ENCODE measurements at regions not wholly inside any gene's neighbourhood (a gene's known extent, or its start where the extent isn't known, plus 50 kb on each side); places are given as distances from the start of the nearest gene placed in this dataset.

DNA sequence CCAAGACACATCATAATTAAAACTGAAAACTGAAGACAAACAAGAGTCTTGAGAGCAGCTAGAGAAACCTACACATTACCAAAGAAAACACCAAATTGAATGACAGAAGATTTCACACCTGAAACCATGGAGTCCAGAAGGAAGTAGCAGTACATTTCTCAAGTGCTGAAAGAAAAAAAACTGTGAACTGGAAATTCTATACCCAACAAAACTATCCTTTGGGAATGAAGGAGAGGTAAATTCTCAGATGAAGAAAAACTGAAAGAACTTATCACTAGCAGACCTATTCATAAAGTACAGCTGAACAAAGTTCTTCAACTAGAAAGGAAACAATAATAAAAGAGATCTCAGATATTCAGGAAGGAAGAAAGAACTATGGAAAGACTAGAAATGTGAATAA, 198.7 kb upstream of the ZNF507 start:
- Histone ChIP-seq H3K9me3 (ENCODE audit: control insufficient read depth in 4 of 4, insufficient read depth in 3 of 4, low read length in 3 of 4) (peaks cover 0 to 11% (median 9%) of the 10 kb centered on the region in 4 donors), H3K4me1 (ENCODE audit: control insufficient read depth in 5 of 5, insufficient read depth in 5 of 5, low read length in 5 of 5) (no peaks in the 10 kb centered on the region), H3K27ac (ENCODE audit: low read depth in 1 of 2, low read length in 1 of 2) (no peak overlapping the region), H3K36me3 (ENCODE audit: control insufficient read depth in 4 of 4, insufficient read depth in 4 of 4, low read length in 4 of 4) (no peaks in the 10 kb centered on the region), H3K4me3 (no peak overlapping the region), H3K27me3 (ENCODE audit: control insufficient read depth in 3 of 3, insufficient read depth in 3 of 3, low read length in 2 of 3) (no peaks in the 10 kb centered on the region), H3K9ac (ENCODE audit: insufficient read depth in 1 of 2, low read length in 2 of 2) (no peak overlapping the region)
- DNase-seq, result no peak
- ATAC-seq (ENCODE audit: insufficient read depth, low FRiP score), result no peak
- TF ChIP-seq, protein P1, sequence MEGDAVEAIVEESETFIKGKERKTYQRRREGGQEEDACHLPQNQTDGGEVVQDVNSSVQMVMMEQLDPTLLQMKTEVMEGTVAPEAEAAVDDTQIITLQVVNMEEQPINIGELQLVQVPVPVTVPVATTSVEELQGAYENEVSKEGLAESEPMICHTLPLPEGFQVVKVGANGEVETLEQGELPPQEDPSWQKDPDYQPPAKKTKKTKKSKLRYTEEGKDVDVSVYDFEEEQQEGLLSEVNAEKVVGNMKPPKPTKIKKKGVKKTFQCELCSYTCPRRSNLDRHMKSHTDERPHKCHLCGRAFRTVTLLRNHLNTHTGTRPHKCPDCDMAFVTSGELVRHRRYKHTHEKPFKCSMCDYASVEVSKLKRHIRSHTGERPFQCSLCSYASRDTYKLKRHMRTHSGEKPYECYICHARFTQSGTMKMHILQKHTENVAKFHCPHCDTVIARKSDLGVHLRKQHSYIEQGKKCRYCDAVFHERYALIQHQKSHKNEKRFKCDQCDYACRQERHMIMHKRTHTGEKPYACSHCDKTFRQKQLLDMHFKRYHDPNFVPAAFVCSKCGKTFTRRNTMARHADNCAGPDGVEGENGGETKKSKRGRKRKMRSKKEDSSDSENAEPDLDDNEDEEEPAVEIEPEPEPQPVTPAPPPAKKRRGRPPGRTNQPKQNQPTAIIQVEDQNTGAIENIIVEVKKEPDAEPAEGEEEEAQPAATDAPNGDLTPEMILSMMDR (IDR thresholded peaks at IDR 0.05; ENCODE audit: control extremely low read depth, extremely low read depth), result no peak

- TF ChIP-seq, protein P1 (IDR thresholded peaks at IDR 0.05; ENCODE audit: control extremely low read depth, extremely low read depth), result no peak
Observed at GRCh38 chr19:32150605-32151004, 194.8 kb upstream of the ZNF507 start.

GRCh38 chr19:32154418-32154817, 191.0 kb upstream of the ZNF507 start:
- Histone ChIP-seq H3K4me1 (ENCODE audit: control insufficient read depth in 5 of 5, insufficient read depth in 5 of 5, low read length in 5 of 5) (no peaks in the 10 kb centered on the region), H3K27me3 (ENCODE audit: control insufficient read depth in 3 of 3, insufficient read depth in 3 of 3, low read length in 2 of 3) (no peaks in the 10 kb centered on the region), H3K9ac (ENCODE audit: insufficient read depth in 1 of 2, low read length in 2 of 2) (no peak overlapping the region), H3K4me3 (no peak overlapping the region), H3K9me3 (ENCODE audit: control insufficient read depth in 4 of 4, insufficient read depth in 3 of 4, low read length in 3 of 4) (peaks cover 0 to 3% (median 0%) of the 10 kb centered on the region in 4 donors), H3K27ac (ENCODE audit: low read depth in 1 of 2, low read length in 1 of 2) (no peak overlapping the region), H3K36me3 (ENCODE audit: control insufficient read depth in 4 of 4, insufficient read depth in 4 of 4, low read length in 4 of 4) (no peaks in the 10 kb centered on the region)
- ATAC-seq (ENCODE audit: insufficient read depth, low FRiP score) (no peak), DNase-seq (no peak)
- TF ChIP-seq, protein P1 (IDR thresholded peaks at IDR 0.05; ENCODE audit: control extremely low read depth, extremely low read depth), result no peak
- WGBS, 2 donors, result 92 to 93% methylated on average over 4 of the region's 4 CpGs

More at GRCh38 chr19:32150605-32151004, 194.8 kb upstream of the ZNF507 start:
- no peak for ATAC-seq (ENCODE audit: insufficient read depth, low FRiP score)
- DNase-seq, result no peak
- Histone ChIP-seq H3K36me3 (ENCODE audit: control insufficient read depth in 4 of 4, insufficient read depth in 4 of 4, low read length in 4 of 4) (no peaks in the 10 kb centered on the region), H3K4me1 (ENCODE audit: control insufficient read depth in 5 of 5, insufficient read depth in 5 of 5, low read length in 5 of 5) (no peaks in the 10 kb centered on the region), H3K27ac (ENCODE audit: low read depth in 1 of 2, low read length in 1 of 2) (no peak overlapping the region), H3K9ac (ENCODE audit: insufficient read depth in 1 of 2, low read length in 2 of 2) (no peak overlapping the region), H3K4me3 (no peak overlapping the region), H3K27me3 (ENCODE audit: control insufficient read depth in 3 of 3, insufficient read depth in 3 of 3, low read length in 2 of 3) (no peaks in the 10 kb centered on the region), H3K9me3 (ENCODE audit: control insufficient read depth in 4 of 4, insufficient read depth in 3 of 4, low read length in 3 of 4) (peaks cover 0 to 11% (median 5%) of the 10 kb centered on the region in 4 donors)

GRCh38 chr19:32164384-32164992, 180.9 kb upstream of the ZNF507 start:
- no peak overlapping the region for H3K27ac ChIP-seq (ENCODE audit: low read depth in 1 of 2, low read length in 1 of 2)
- no peaks in the 10 kb centered on the region for H3K27me3 ChIP-seq (ENCODE audit: control insufficient read depth in 3 of 3, insufficient read depth in 3 of 3, low read length in 2 of 3)
- ATAC-seq (ENCODE audit: insufficient read depth, low FRiP score), result no peak
- no peaks in the 10 kb centered on the region for H3K9me3 ChIP-seq (ENCODE audit: control insufficient read depth in 4 of 4, insufficient read depth in 3 of 4, low read length in 3 of 4)
- no peak for DNase-seq
- H3K36me3 ChIP-seq (ENCODE audit: control insufficient read depth in 4 of 4, insufficient read depth in 4 of 4, low read length in 4 of 4), result no peaks in the 10 kb centered on the region
- TF ChIP-seq, protein P1 (IDR thresholded peaks at IDR 0.05; ENCODE audit: control extremely low read depth, extremely low read depth), result no peak
- no peak overlapping the region for H3K4me3 ChIP-seq
- 77 to 88% methylated on average over 3 of the region's 3 CpGs for WGBS, 2 donors
- H3K9ac ChIP-seq (ENCODE audit: insufficient read depth in 1 of 2, low read length in 2 of 2), result no peak overlapping the region
- H3K4me1 ChIP-seq (ENCODE audit: control insufficient read depth in 5 of 5, insufficient read depth in 5 of 5, low read length in 5 of 5), result no peaks in the 10 kb centered on the region

Data from lung (tissue), 11 donors.